H1 (cell line): ENCODE measurements at regions not wholly inside any gene's neighbourhood (a gene's known extent, or its start where the extent isn't known, plus 50 kb on each side); places are given as distances from the start of the nearest gene placed in this dataset.

Experiments used
- CTCF ChIA-PET: fragments of 300-600 bp; sonication (Branson Sonifier 250); formaldehyde crosslinking; loops from one replicate; lab custom pipeline; 2021; ENCODE audit not compliant: partially characterized antibody; lab: Charles Lee
- POLR2A ChIA-PET: fragments of 300-600 bp; sonication (Branson Sonifier 250); formaldehyde crosslinking; loops from one replicate; lab custom pipeline; 2021; ENCODE audit warnings: inconsistent platforms; ENCODE audit not compliant: partially characterized antibody; lab: Charles Lee
- DNase-seq, 2 experiments: peaks; one replicate each; pipeline versions ENCODE4 v3.0.0 to v3.0.0-alpha.2; 2010 to 2022; ENCODE audit warnings: low spot score in 2 of 2, low read depth in 1 of 2, mixed read lengths in 1 of 2
- FAIRE-seq: peaks from 2 replicates; lab custom pipeline; 2011; peaks lifted over from hg19 to GRCh38; lab: Jason Lieb, UNC
- H2AFZ ChIP-seq: 2 replicates; pipeline ENCODE4 v1.8.1; 2012; ENCODE audit warnings: low read length, inconsistent platforms
- H2AK5ac ChIP-seq: 2 replicates; pipeline ENCODE4 v1.6.1; 2013; ENCODE audit warnings: low read depth, low read length
- H2BK120ac ChIP-seq: replicated peaks from 2 replicates; pipeline ENCODE3; 2013; ENCODE audit warnings: low read depth, low read length, inconsistent platforms
- H2BK12ac ChIP-seq: 2 replicates; pipeline ENCODE4 v1.6.1; 2013; ENCODE audit warnings: low read depth, low read length
- H2BK15ac ChIP-seq: 2 replicates; pipeline ENCODE4 v1.6.1; 2013; ENCODE audit warnings: low read length
- H2BK20ac ChIP-seq: 2 replicates; pipeline ENCODE4 v1.6.1; 2013; ENCODE audit warnings: low read length
- H2BK5ac ChIP-seq: 2 replicates; pipeline ENCODE4 v1.6.1; 2013; ENCODE audit warnings: low read depth, low read length
- H3K14ac ChIP-seq: 2 replicates; pipeline ENCODE4 v1.6.1; 2013; ENCODE audit warnings: inconsistent platforms; ENCODE audit not compliant: insufficient read length
- H3K18ac ChIP-seq: 2 replicates; pipeline ENCODE4 v1.6.1; 2013; ENCODE audit warnings: low read length; ENCODE audit errors: extremely low read depth
- H3K23ac ChIP-seq: 2 replicates; pipeline ENCODE4 v1.6.1; 2013; ENCODE audit warnings: inconsistent platforms; ENCODE audit not compliant: insufficient read length
- H3K23me2 ChIP-seq: 2 replicates; pipeline ENCODE4 v1.6.1; 2013; ENCODE audit warnings: low read depth, low read length
- H3K27ac ChIP-seq: 2 replicates; pipeline ENCODE4 v1.6.1; 2011; ENCODE audit warnings: low read depth, low read length, inconsistent platforms
- H3K27me3 ChIP-seq, 4 experiments: replicated peaks in 1 of 4; 1 replicate in 1 of 4; 2 replicates in 3 of 4; pipeline versions ENCODE4 v1.6.1 to v1.8.1; 2011 to 2013; ENCODE audit warnings: low read length in 3 of 4, mild to moderate bottlenecking in 3 of 4, inconsistent platforms in 2 of 4, mixed read lengths in 2 of 4, moderate library complexity in 1 of 4; ENCODE audit not compliant: control insufficient read depth in 3 of 4, insufficient read depth in 3 of 4; ENCODE audit errors: extremely low read depth in 1 of 4
- H3K36me3 ChIP-seq, 4 experiments: 2 replicates each; pipeline versions ENCODE4 v1.6.1 to v1.8.1; 2011 to 2013; ENCODE audit warnings: mild to moderate bottlenecking in 4 of 4, low read length in 3 of 4, moderate library complexity in 2 of 4, control low read depth in 1 of 4, inconsistent platforms in 1 of 4; ENCODE audit not compliant: insufficient read depth in 4 of 4, control insufficient read depth in 2 of 4
- H3K4ac ChIP-seq: replicated peaks from 2 replicates; pipeline ENCODE3; 2013; ENCODE audit warnings: low read length, low read depth, mixed read lengths, inconsistent platforms; ENCODE audit not compliant: insufficient read length
- H3K4me1 ChIP-seq, 4 experiments: replicated peaks in 1 of 4; 1 replicate in 1 of 4; 2 replicates in 3 of 4; pipeline versions ENCODE4 v1.6.1 to v1.8.1; 2011 to 2013; ENCODE audit warnings: low read length in 3 of 4, inconsistent platforms in 2 of 4, mixed read lengths in 1 of 4; ENCODE audit not compliant: insufficient read depth in 4 of 4, control insufficient read depth in 3 of 4
- H3K4me2 ChIP-seq, 2 experiments: 2 replicates each; pipeline versions ENCODE4 v1.6.1 to v1.8.1; 2011 to 2013; ENCODE audit warnings: low read depth in 2 of 2, low read length in 2 of 2, control low read depth in 1 of 2, inconsistent platforms in 1 of 2, mild to moderate bottlenecking in 1 of 2; ENCODE audit not compliant: insufficient read depth in 1 of 2
- H3K4me3 ChIP-seq, 4 experiments: fragments of 200-600, 300-600 bp in 1 of 4; sonication (generic), shearing (Covaris generic), sonication (Bioruptor Twin) in 1 of 4; 2 replicates each; pipeline versions ENCODE4 v1.5.1 to v1.8.1; 2011 to 2016; ENCODE audit warnings: low read length in 4 of 4, low read depth in 3 of 4, control low read depth in 2 of 4, inconsistent platforms in 2 of 4, mild to moderate bottlenecking in 2 of 4, mixed read lengths in 1 of 4, moderate library complexity in 1 of 4; ENCODE audit not compliant: insufficient read depth in 2 of 4; ENCODE audit errors: extremely low read depth in 1 of 4
- H3K56ac ChIP-seq: replicated peaks from 2 replicates; pipeline ENCODE3; 2013; ENCODE audit warnings: low read depth, mild to moderate bottlenecking, mixed read lengths, low read length, inconsistent platforms; ENCODE audit not compliant: insufficient read length
- H3K79me1 ChIP-seq: 2 replicates; pipeline ENCODE4 v1.6.1; 2013; ENCODE audit warnings: low read depth, low read length, control low read depth
- H3K79me2 ChIP-seq, 2 experiments: 2 replicates each; pipeline versions ENCODE4 v1.6.1 to v1.8.1; 2012 to 2013; ENCODE audit warnings: low read length in 2 of 2, mild to moderate bottlenecking in 2 of 2, inconsistent platforms in 1 of 2; ENCODE audit not compliant: insufficient read depth in 2 of 2, control insufficient read depth in 1 of 2
- H3K9ac ChIP-seq, 4 experiments: replicated peaks in 1 of 4; 1 replicate in 1 of 4; 2 replicates in 3 of 4; pipeline versions ENCODE4 v1.6.1 to v1.8.1; 2011 to 2013; ENCODE audit warnings: low read depth in 3 of 4, low read length in 3 of 4, control low read depth in 2 of 4, mild to moderate bottlenecking in 2 of 4, moderate library complexity in 2 of 4, inconsistent platforms in 1 of 4; ENCODE audit errors: extremely low read depth in 1 of 4
- H3K9me3 ChIP-seq, 2 experiments: 2 replicates each; pipeline versions ENCODE4 v1.6.1 to v1.8.1; 2012 to 2013; ENCODE audit warnings: mild to moderate bottlenecking in 2 of 2, moderate library complexity in 2 of 2, control low read depth in 1 of 2, inconsistent platforms in 1 of 2, low read depth in 1 of 2, low read length in 1 of 2, mixed read lengths in 1 of 2; ENCODE audit not compliant: insufficient read depth in 2 of 2
- H4K20me1 ChIP-seq, 2 experiments: replicated peaks in 1 of 2; 2 replicates each; pipeline versions ENCODE3 to v1.8.1; 2011 to 2013; ENCODE audit warnings: inconsistent platforms in 2 of 2, low read length in 2 of 2, mild to moderate bottlenecking in 1 of 2; ENCODE audit not compliant: insufficient read depth in 2 of 2, control insufficient read depth in 1 of 2
- H4K5ac ChIP-seq: 2 replicates; pipeline ENCODE4 v1.6.1; 2013; ENCODE audit warnings: low read length, low read depth, mixed read lengths, inconsistent platforms; ENCODE audit not compliant: insufficient read length
- H4K8ac ChIP-seq: 2 replicates; pipeline ENCODE4 v1.8.0; 2013; ENCODE audit warnings: mild to moderate bottlenecking, moderate library complexity, low read length, inconsistent platforms; ENCODE audit not compliant: insufficient read depth; ENCODE audit errors: extremely low read depth
- H4K91ac ChIP-seq: replicated peaks from 2 replicates; pipeline ENCODE3; 2013; ENCODE audit warnings: low read length, mixed read lengths, inconsistent platforms; ENCODE audit not compliant: insufficient read length
- ASH2L ChIP-seq: fragments of 200-600, 300-600 bp; sonication (generic); IDR thresholded peaks from one replicate; pipeline ENCODE4 v1.7.1; 2017; ENCODE audit warnings: low read length
- BRCA1 ChIP-seq: IDR thresholded peaks from 2 replicates; pipeline ENCODE4 v1.6.1; 2012; ENCODE audit warnings: low read depth, low read length, improper control_type of control experiment
- CBX5 ChIP-seq: fragments of 300-800, 300-1000 bp; sonication (generic); IDR thresholded peaks from 2 replicates; pipeline ENCODE4 v1.7.1; 2016; ENCODE audit warnings: antibody characterized with exemption, low read length, low read depth
- FOSL1 ChIP-seq: IDR thresholded peaks from 2 replicates; pipeline ENCODE4 v1.6.1; 2011; ENCODE audit warnings: mild to moderate bottlenecking, low read depth, low read length, moderate library complexity; ENCODE audit not compliant: insufficient read depth
- JUN ChIP-seq: IDR thresholded peaks from 2 replicates; pipeline ENCODE4 v1.6.1; 2011; ENCODE audit warnings: low read depth, mild to moderate bottlenecking, improper control_type of control experiment, low read length
- JUND ChIP-seq: IDR thresholded peaks from 2 replicates; pipeline ENCODE4 v1.6.1; 2011; ENCODE audit warnings: mild to moderate bottlenecking, improper control_type of control experiment, low read length
- RBBP5 ChIP-seq: IDR thresholded peaks from 2 replicates; pipeline ENCODE4 v1.7.1; 2012; ENCODE audit warnings: low read depth, mild to moderate bottlenecking, inconsistent platforms, low read length, moderate library complexity, borderline replicate concordance
- SIN3A ChIP-seq, 2 experiments: IDR thresholded peaks in 1 of 2; conservative IDR thresholded peaks in 1 of 2; 2 replicates each; pipeline ENCODE4 v1.6.1; 2011 to 2012; ENCODE audit warnings: low read length in 2 of 2, improper control_type of control experiment in 1 of 2, low read depth in 1 of 2, mild to moderate bottlenecking in 1 of 2
- TAF1 ChIP-seq: IDR thresholded peaks from 2 replicates; pipeline ENCODE4 v1.6.1; 2011; ENCODE audit warnings: mild to moderate bottlenecking, low read depth, low read length
- TAF7 ChIP-seq: optimal IDR thresholded peaks from 2 replicates; pipeline ENCODE3; 2011; ENCODE audit warnings: low read depth, mild to moderate bottlenecking, inconsistent platforms, low read length, moderate library complexity, borderline replicate concordance
- TEAD4 ChIP-seq: IDR thresholded peaks from 2 replicates; pipeline ENCODE4 v1.6.1; 2012; ENCODE audit warnings: low read depth, low read length, inconsistent platforms, mixed read lengths
- WGBS, 2 experiments: shearing (Covaris generic) in 1 of 2; methylation state at CpG; one replicate each; pipeline versions ENCODE4 v1.1.6 to v1.1.7; 2013 to 2015; ENCODE audit warnings: low lambda C conversion rate in 2 of 2, mixed read lengths in 2 of 2, inconsistent platforms in 1 of 2, low coverage in 1 of 2, missing lambda C conversion rate in 1 of 2; ENCODE audit not compliant: insufficient replicate concordance in 2 of 2, insufficient coverage in 1 of 2, insufficient read length in 1 of 2; ENCODE audit errors: extremely low coverage in 1 of 2, missing lambda C conversion rate in 1 of 2; 5-methylcytosine and 5-hydroxymethylcytosine counted together

- Histone ChIP-seq H3K23me2 (no peaks in the 10 kb centered on the region), H3K18ac (no peak overlapping the region; the same call in 1 of the 2 replicates), H3K9ac (no peak overlapping the region), H3K79me1 (no peaks in the 10 kb centered on the region), H3K79me2 (no peaks in the 10 kb centered on the region), H2BK120ac (no peak overlapping the region), H2BK5ac (no peak overlapping the region), H3K23ac (no peak overlapping the region), H3K4me1 (peaks cover 0 to 11% (median 6%) of the 10 kb centered on the region in 4 experiments; a peak in 3 of 7 replicates), H4K8ac (no peak overlapping the region), H2BK20ac (no peak overlapping the region), H3K4me3 (no peak overlapping the region), H2AK5ac (no peak overlapping the region), H3K4me2 (peak overlapping the region in 1 of 2 experiments; percentile 21; a peak in 2 of 4 replicates), H4K20me1 (no peaks in the 10 kb centered on the region), H3K14ac (no peak overlapping the region), H2BK12ac (no peak overlapping the region), H2BK15ac (no peak overlapping the region), H3K27ac (no peak overlapping the region), H3K27me3 (no peaks in the 10 kb centered on the region), H3K36me3 (no peaks in the 10 kb centered on the region; a peak in 1 of 8 replicates), H3K4ac (no peak overlapping the region), H4K5ac (peak overlapping the region; percentile 33), H4K91ac (no peak overlapping the region), H3K9me3 (peaks cover 0 to 1% of the 10 kb centered on the region in 2 experiments; a peak in 1 of 4 replicates), H2AFZ (no peak overlapping the region), H3K56ac (no peak overlapping the region)
- POLR2A ChIA-PET: no interaction called here
- CTCF ChIA-PET: no interaction called here
- WGBS, 2 experiments: 0% methylated on average over 1 of the region's 1 CpG; no CpG with 5 or more reads in 1 of the 2 experiments
- DNase-seq: no peak
- no peak for FAIRE-seq
- TF ChIP-seq JUND: no peak
- TF ChIP-seq FOSL1: no peak
- no peak for TF ChIP-seq RBBP5
- no peak for TF ChIP-seq ASH2L
- no peak for TF ChIP-seq CBX5
- TF ChIP-seq TAF1: no peak
- no peak for TF ChIP-seq SIN3A (conservative IDR thresholded peaks at IDR 0.05 in 1 of 2, IDR thresholded peaks at IDR 0.05 in 1 of 2; ENCODE audit: low read depth in 1 of 2, low read length in 2 of 2)
- TF ChIP-seq BRCA1: no peak
- TF ChIP-seq TAF7: no peak
- TF ChIP-seq JUN: no peak
- TF ChIP-seq TEAD4: no peak
Observed at GRCh38 chrX:34563804-34564203, 93.3 kb downstream of the TMEM47 start.
